Endothelial cell of umbilical vein (primary cell): ENCODE measurements at regions not wholly inside any gene's neighbourhood (a gene's known extent, or its start where the extent isn't known, plus 50 kb on each side); places are given as distances from the start of the nearest gene placed in this dataset.

Experiments
- BruUV-seq: library from RNA; stranded (reverse); fragments of 400-500 nt; replicated peaks from 2 replicates; lab custom pipeline; 2021; lab: Mats Ljungman, UMichigan
- CTCF ChIA-PET: fragments of 300-600, 350-600 bp; sonication (Branson Sonifier 250); formaldehyde crosslinking; loops from one replicate; lab custom pipeline; 2021; ENCODE audit warnings: antibody characterized with exemption, inconsistent platforms; lab: Charles Lee
- POLR2A ChIA-PET: fragments of 300-600, 350-600 bp; sonication (Branson Sonifier 250); formaldehyde crosslinking; loops from one replicate; lab custom pipeline; 2021; ENCODE audit warnings: antibody characterized with exemption, inconsistent platforms; lab: Charles Lee
- DNase-seq: peaks from one replicate; pipeline ENCODE4 v3.0.0-alpha.2; 2011; ENCODE audit warnings: low read depth, low spot score
- FAIRE-seq: peaks from 2 replicates; lab custom pipeline; 2011; peaks lifted over from hg19 to GRCh38; lab: Jason Lieb, UNC
- H2AFZ ChIP-seq: 2 replicates; pipeline ENCODE4 v1.6.0; 2012; ENCODE audit warnings: low read depth, low read length, control low read depth, inconsistent platforms
- H3K27ac ChIP-seq: 2 replicates; pipeline ENCODE4 v1.5.1; 2011; ENCODE audit warnings: low read depth, mild to moderate bottlenecking, control low read depth, low read length, moderate library complexity; ENCODE audit not compliant: insufficient read depth
- H3K27me3 ChIP-seq, 2 experiments: 2 replicates each; pipeline versions ENCODE4 v1.6.0 to v1.6.1; 2011; ENCODE audit warnings: low read length in 2 of 2, mixed read lengths in 1 of 2; ENCODE audit not compliant: control insufficient read depth in 2 of 2, insufficient read depth in 2 of 2
- H3K36me3 ChIP-seq, 2 experiments: 2 replicates in 1 of 2; 3 replicates in 1 of 2; pipeline ENCODE4 v1.5.1; 2011; ENCODE audit warnings: low read length in 2 of 2, mild to moderate bottlenecking in 1 of 2, moderate library complexity in 1 of 2; ENCODE audit not compliant: control insufficient read depth in 2 of 2, insufficient read depth in 2 of 2; ENCODE audit errors: extremely low read depth in 1 of 2
- H3K4me1 ChIP-seq: 3 replicates; pipeline ENCODE4 v1.5.1; 2011; ENCODE audit warnings: mild to moderate bottlenecking, low read length; ENCODE audit not compliant: control insufficient read depth, insufficient read depth; ENCODE audit errors: extremely low read depth
- H3K4me2 ChIP-seq: 2 replicates; pipeline ENCODE4 v1.6.1; 2011; ENCODE audit warnings: low read length, control low read depth, mixed read lengths; ENCODE audit not compliant: insufficient read depth
- H3K4me3 ChIP-seq, 3 experiments: fragments of 200-600 bp in 1 of 3; sonication (generic), shearing (Covaris generic) in 1 of 3; replicated peaks in 1 of 3; 2 replicates each; pipeline ENCODE4 v1.5.1; 2011 to 2016; ENCODE audit warnings: control low read depth in 3 of 3, low read length in 3 of 3, mild to moderate bottlenecking in 2 of 3, inconsistent platforms in 1 of 3, low read depth in 1 of 3, moderate library complexity in 1 of 3; ENCODE audit not compliant: insufficient read depth in 1 of 3
- H3K79me2 ChIP-seq: 2 replicates; pipeline ENCODE4 v1.6.0; 2012; ENCODE audit warnings: low read length, inconsistent platforms; ENCODE audit not compliant: control insufficient read depth, insufficient read depth
- H3K9ac ChIP-seq: replicated peaks from 2 replicates; pipeline ENCODE3; 2011; ENCODE audit warnings: low read length, control low read depth; ENCODE audit not compliant: insufficient read depth; ENCODE audit errors: extremely low read depth
- H3K9me1 ChIP-seq: replicated peaks from 3 replicates; pipeline ENCODE4 v1.6.0; 2011; ENCODE audit warnings: mild to moderate bottlenecking, low read length; ENCODE audit not compliant: control insufficient read depth, insufficient read depth; ENCODE audit errors: extremely low read depth
- H3K9me3 ChIP-seq: replicated peaks from 2 replicates; pipeline ENCODE4 v1.5.1; 2012; ENCODE audit warnings: low read length, inconsistent platforms; ENCODE audit not compliant: control insufficient read depth, insufficient read depth
- H4K20me1 ChIP-seq: replicated peaks from 2 replicates; pipeline ENCODE3; 2011; ENCODE audit warnings: mild to moderate bottlenecking, low read length; ENCODE audit not compliant: control insufficient read depth, insufficient read depth; ENCODE audit errors: extremely low read depth
- CTCF ChIP-seq, 2 donors: IDR thresholded peaks; 1 replicate in 1 of 2; 2 replicates in 1 of 2; pipeline ENCODE4 v1.5.1; 2011; ENCODE audit warnings: low read length in 2 of 2, mild to moderate bottlenecking in 2 of 2, moderate library complexity in 2 of 2, control low read depth in 1 of 2, inconsistent platforms in 1 of 2, low read depth in 1 of 2; ENCODE audit not compliant: insufficient read depth in 1 of 2; ENCODE audit errors: extremely low read depth in 1 of 2
- EZH2 ChIP-seq: IDR thresholded peaks from 2 replicates; pipeline ENCODE4 v1.6.1; 2012; ENCODE audit warnings: borderline replicate concordance, low read depth, mild to moderate bottlenecking, moderate library complexity, low read length, inconsistent platforms; ENCODE audit not compliant: severe bottlenecking
- FOS ChIP-seq: IDR thresholded peaks from 2 replicates; pipeline ENCODE4 v1.6.1; 2011; ENCODE audit warnings: mild to moderate bottlenecking, low read length, moderate library complexity, borderline replicate concordance; ENCODE audit not compliant: insufficient read depth
- GATA2 ChIP-seq: IDR thresholded peaks from 2 replicates; pipeline ENCODE4 v1.7.0; 2011; ENCODE audit warnings: low read depth, mild to moderate bottlenecking, moderate library complexity, mixed read lengths, low read length; ENCODE audit not compliant: insufficient read length, insufficient read depth
- JUN ChIP-seq: IDR thresholded peaks from 2 replicates; pipeline ENCODE4 v1.6.1; 2011; ENCODE audit warnings: borderline replicate concordance, low read depth; ENCODE audit not compliant: insufficient read length, insufficient read depth
- MAX ChIP-seq: IDR thresholded peaks from 2 replicates; pipeline ENCODE4 v1.6.1; 2011; ENCODE audit not compliant: insufficient read depth, insufficient read length
- MYC ChIP-seq: IDR thresholded peaks from one replicate; pipeline ENCODE4 v1.6.1; 2011; ENCODE audit warnings: mild to moderate bottlenecking, low read depth, low read length
- POLR2A ChIP-seq: IDR thresholded peaks from 2 replicates; pipeline ENCODE4 v1.6.1; 2012; ENCODE audit warnings: low read depth, mild to moderate bottlenecking, control low read depth, low read length
- POLR2AphosphoS5 ChIP-seq: IDR thresholded peaks from 2 replicates; pipeline ENCODE4 v1.6.1; 2012; ENCODE audit warnings: low read depth, mild to moderate bottlenecking, control low read depth, low read length, moderate library complexity; ENCODE audit not compliant: insufficient read depth
- dilution Hi-C: fragments of 300-500 bp; cut with MboI; formaldehyde crosslinking; loops from one replicate; pipeline ENCODE4 v1.15.0; 2019; ENCODE audit warnings: low sequenced_read_pairs; ENCODE audit not compliant: extremely low pct_ligation_motif_present
- intact Hi-C: fragments of 100-400 bp; cut with micrococcal nuclease; formaldehyde crosslinking; loops from one replicate; pipeline ENCODE4 v1.10.0; 2022

- TF ChIP-seq MAX (no peak), JUN (no peak), CTCF (IDR thresholded peaks at IDR 0.05; ENCODE audit: extremely low read depth in 1 of 2, insufficient read depth in 1 of 2, low read depth in 1 of 2, low read length in 2 of 2) (no peak), EZH2 (no peak), FOS (no peak), POLR2A (no peak), POLR2AphosphoS5 (no peak), MYC (no peak), GATA2 (no peak)
- ChIA-PET POLR2A (no interaction called here), CTCF (interaction anchor here (0.6 kb wide), 1 partner anchor 23 kb away, joined by 3 read pairs; no protein-coding TSS in a partner anchor)
- Histone ChIP-seq H3K9me1 (no peaks in the 10 kb centered on the region), H3K4me3 (no peak overlapping the region), H3K79me2 (no peaks in the 10 kb centered on the region), H3K27me3 (no peaks in the 10 kb centered on the region), H3K4me1 (no peaks in the 10 kb centered on the region), H2AFZ (no peak overlapping the region), H3K9me3 (no peaks in the 10 kb centered on the region), H3K27ac (no peak overlapping the region), H4K20me1 (no peaks in the 10 kb centered on the region), H3K36me3 (no peaks in the 10 kb centered on the region), H3K9ac (no peak overlapping the region), H3K4me2 (no peak overlapping the region)
- BruUV-seq, result no TSS peak
- FAIRE-seq (no peak), DNase-seq (no peak)
- intact Hi-C loops (no loop called here), dilution Hi-C loops (no loop called here)
These were observed 255.9 kb upstream of the KITLG start for GRCh38 chr12:88836156-88836555.
